ENCODE measurements at regions not wholly inside any gene's neighbourhood (a gene's known extent, or its start where the extent isn't known, plus 50 kb on each side); places are given as distances from the start of the nearest gene placed in this dataset.

DNA sequence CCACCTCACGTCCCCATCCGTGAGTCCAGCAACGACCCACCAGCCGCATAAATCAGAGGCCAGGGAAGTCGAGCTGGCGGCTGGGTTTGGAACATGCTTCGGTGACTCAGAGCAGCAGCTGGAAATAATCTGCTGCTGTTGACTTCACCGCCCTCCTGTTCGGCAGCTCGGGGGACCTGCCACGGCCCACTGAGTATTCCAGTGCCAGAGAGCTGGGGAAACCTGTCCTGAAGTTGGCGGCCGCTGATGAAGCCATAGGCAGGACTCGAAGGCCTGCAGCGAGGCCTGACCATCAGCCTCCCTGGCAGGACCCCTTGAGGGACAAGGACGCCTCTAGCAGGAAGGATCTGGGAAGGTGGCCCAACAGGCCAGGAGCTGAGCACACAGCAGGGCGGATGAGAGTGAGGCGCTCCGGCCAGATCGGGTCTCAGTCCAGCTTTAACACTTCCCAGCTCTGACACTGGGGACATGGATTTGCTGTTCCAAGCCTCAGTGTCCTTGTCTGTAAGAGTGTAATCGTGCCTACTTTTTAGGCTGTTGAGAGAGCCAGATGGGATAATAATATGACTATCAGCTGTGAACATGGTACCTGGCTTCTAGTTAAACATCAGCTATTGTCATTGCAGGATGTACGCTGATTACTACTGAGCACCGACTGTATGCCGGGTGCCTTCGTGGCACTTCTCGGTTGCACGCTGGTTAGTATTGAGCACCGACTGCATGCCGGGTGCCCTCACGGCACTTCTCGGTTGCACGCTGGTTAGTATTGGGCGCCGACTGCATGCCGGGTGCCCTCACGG lies 50.4 kb upstream of the CIBAR2 start:
- DNase-seq = peak; percentile 87

DNA sequence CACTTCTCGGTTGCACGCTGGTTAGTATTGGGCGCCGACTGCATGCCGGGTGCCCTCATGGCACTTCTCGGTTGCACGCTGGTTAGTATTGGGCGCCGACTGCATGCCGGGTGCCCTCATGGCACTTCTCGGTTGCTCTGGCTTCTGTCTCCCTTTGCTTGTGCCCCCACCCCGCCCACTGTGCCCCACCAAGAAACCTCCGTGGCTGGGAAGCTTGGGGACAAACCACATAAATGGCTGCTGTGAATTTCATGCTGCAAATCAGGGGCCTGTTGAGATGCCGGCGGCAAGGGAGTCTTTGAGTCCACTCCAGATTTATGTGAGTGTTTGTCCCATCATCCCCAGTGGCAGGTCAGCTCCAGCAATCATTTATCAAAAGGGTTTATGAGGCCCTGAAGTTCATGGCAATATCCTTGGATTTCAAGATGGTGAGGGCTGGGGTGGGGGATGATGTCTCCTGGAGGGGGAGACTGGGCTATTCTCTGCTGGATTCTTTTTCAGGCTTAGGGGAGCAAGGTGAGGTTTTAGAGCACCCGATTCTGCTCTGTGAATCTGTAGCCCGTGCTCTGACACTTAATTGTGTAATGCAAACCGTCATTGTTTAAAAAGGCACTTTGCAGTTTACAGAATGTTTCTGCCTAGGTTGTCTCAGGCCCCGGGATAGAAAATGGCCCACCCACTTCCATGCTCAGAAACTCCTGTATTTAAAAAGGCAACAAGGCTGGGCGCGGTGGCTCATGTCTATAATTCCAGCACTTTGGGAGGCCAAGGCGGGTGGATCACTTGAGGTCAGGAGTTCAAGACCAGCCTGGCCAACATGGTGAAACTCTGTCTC lies 51.2 kb upstream of the CIBAR2 start:
- no peak for DNase-seq

DNA sequence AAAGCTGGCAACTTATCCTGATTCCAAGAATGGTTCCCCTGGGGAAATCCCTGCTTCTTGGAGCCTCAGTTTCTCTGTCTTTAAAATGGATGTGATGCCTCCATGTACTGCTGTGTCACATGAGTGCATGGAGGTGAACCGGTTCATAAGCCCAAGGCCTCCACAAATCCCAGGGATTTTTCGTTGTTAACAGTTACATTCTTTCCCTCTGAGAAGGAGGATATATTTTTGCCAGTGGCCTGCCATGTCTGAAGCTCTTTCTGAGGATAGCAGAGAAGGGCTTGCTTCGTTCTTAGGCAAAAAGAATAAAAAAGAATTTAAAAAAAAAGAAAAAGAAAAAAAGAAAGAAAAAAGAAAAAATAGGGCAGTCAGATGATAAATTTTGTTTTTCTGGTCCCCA lies 52.2 kb upstream of the CIBAR2 start:
- DNase-seq = no peak

DNA sequence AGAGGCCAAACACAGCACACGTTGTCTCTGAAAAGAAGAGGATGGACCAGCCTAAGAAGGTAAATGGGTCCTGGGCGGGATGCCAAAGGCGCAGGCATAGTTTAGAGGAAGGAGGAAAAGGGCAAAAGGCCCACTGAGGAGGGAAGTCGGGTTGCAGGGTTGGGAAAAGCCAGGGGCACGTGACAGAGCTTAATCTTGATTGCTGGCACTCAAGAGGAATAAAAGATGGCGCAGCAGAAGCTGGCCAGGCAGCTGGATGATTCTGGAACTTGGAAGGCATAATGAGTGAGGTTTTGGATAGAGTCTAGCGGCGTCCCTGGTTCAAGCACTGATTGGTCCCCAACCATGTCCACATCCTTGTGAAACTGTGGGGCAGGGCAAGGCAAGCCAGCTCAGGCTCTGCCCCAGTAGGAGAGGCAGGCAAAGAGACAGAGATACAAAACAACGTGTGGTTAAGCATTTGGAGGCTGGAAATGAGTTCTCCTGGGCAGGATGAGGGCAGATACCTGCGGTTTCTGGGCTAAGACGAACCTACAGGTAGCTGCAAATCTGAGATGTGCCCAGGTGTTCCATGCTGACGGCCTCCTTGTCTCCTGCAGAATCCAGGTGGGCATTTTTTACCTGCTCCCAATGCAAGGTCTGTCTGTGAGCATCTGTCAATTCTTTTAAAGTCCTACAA lies 52.7 kb upstream of the CIBAR2 start:
- DNase-seq = no peak

DNA sequence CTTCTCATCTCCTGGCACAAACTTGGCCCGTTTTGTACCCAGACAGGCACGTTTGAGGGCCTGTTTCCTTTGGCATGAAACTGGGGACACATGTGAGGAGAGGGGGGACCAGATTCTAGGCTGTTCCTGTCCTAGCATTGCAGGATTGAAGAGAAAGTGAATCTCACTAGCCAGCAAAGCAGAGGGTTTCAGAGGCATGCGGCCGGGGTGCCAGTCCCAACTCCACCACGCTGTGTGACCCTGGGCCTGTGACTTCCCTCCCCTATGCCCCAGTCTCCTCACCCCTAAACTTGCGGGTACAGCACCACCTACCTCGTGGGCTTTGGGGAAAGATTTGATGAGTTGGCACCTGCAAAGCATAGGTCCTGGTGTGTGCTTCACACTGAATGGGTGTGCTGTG lies 53.5 kb upstream of the CIBAR2 start:
- no peak for DNase-seq

DNA sequence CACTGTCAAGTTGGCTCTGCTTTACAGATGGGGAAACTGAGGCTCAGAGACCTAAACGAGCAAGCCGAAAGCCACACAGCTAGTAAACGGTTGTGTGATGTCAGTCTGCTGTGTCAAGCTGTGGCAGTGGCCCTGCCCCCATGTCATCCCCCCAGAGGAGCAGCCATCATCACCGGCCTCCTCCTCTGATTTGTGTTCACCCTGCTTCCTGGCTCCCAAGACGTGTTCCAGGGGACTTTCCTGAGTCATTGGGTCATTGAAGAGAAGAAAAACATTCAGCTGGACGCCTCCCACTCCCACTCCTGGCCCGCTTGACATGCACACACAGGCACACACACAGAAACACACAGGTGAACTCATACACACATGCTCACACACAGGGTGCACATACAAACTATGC lies 54.0 kb upstream of the CIBAR2 start:
- no peak for DNase-seq

DNA sequence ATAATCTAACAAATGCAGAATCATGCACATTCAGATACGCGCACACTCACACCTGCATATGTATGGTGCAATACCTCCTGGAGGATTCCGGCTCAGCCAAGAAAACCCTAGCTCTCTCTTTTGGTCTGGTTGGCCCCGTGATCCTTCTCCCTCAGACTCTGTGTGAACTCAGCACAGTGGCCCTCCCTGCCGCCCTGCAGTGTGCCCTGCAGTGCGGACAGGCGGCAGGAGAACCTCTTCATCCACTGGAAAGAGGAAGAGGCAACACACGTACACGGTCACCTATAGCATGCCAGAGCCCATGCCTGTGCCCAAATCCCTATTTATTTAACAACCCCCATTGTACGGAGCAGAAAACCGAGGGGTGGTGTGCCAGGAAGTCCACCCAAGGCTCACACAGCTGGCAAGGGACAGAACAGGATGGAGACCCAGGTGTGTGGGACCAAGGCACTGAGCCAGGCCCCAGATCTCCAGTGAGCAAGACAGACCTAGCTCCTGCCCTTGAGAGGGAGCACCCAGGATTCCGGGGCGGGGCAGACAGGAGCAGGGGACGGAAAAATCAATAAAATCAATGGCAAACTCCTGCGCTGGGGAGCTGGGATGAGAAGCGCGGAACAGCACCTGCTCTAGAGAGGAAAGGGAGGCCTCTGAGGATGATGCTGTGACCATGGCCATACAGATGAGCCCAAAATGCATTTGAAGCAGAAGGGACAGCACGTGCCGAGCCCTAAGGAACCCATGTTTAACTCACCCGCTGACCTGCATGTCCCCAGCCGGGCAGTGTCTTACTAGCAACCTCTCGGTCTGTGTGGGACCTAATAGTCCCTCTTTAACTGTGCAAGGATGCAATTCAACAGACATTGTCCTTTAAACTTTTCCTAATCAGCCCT lies 54.7 kb upstream of the CIBAR2 start:
- no peak for DNase-seq

DNA sequence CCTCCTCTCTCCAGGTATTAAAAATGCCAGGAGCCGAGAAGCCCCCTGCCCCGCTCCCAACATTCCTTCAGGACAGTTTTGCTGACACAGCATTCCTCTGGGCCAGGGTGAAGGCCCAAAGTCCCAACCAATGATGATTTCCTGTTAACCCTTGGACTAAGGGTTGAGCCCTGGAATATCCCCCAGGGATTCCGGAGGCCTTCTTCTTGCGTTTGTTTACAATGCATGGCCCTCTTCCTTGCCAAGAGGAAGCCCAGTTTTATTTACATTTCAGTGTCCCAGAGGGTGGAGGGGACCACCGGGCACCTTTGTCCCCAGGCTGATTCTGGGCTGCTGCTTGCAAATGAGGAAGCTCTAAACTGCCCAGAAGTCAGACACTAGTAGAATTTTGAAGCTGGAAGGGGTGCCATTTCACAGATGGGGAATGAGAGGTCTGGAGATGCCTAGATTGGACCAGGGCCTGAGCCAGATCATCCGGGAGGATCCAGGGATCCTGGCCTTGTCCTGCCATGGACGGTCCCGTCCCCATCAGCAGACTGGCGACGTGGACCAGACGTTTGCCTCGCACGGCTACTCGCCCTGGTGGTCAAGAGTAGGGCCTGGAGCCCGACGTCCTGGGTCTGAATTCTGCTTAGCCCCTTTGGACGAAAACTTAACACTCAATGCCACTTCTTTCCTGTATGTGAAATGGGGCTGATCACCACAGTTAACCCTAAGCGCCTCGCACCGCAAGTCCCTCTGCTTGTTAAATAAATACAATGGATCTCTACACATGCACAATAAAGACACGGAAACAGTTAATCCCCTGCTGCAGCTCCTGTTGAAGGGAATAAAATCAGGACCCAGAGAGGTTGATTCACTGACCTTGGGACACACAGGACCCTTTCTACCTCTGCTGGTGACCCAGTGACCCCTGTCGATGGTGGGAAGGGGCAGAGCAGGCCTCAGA lies 55.6 kb upstream of the CIBAR2 start:
- DNase-seq = no peak

DNA sequence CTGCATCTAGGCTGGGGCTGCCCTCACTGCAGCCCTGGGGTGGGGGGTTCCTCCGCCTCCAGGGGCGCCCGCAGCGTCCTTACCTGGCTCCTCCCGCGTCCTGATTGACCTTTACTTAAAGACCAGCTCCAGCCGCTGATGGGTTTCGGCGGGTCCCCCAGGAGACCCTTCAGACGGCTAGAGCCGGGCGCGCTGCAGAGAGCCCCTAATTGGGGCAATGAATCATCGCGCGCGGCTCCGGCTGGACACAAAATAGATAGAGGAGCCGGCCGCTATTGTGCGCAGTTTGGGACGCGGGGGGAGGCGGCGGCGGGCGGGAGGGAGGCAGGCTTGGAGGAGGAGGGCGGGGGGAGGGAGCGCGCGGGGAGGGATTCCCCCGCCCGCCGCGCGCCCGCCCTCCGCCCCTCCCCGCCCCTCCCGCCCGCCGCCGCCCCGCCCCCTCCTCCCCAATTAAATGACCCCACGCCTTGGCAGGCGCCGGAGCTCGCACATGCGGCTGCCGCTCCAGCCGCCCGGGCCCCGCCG lies 56.5 kb upstream of the CIBAR2 start:
- peak; percentile 77 for DNase-seq

DNA sequence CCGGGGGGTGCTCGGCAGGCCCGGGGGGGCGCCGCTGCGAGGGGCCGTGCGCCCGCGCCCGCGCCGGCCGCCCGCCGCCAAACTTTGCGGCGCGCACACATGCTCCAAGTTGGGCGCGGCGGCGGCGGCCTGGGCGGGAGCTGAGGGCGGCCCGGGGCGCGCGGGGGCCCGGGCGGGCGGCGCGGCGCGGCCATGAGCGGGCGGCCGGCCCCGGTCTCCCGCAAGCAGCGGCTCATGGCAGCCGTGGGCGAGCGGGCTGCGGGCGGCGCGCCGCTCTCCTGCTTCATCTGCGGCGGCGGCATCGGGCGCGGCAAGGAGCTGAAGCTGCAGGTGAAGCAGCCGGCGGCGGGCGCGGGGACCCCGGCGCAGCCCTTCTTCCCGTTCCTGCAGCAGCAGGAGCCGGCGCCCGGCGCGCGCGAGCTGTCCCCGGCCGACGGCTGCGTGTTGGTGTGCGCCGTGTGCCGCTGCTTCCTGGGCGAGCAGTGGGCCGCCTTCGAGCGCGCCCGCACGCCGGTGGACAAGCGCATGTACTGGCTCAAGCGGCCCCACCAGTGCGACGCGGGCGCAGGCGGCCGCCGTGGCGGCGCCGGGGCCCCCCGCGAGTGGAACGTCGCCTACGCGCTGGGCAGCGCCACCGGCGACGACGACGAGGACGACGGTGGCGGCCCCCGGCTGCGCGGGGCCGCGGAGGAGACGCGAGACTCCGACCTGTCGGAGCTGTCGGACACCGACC lies 57.2 kb upstream of the CIBAR2 start:
- peak; percentile 33 for DNase-seq

DNA sequence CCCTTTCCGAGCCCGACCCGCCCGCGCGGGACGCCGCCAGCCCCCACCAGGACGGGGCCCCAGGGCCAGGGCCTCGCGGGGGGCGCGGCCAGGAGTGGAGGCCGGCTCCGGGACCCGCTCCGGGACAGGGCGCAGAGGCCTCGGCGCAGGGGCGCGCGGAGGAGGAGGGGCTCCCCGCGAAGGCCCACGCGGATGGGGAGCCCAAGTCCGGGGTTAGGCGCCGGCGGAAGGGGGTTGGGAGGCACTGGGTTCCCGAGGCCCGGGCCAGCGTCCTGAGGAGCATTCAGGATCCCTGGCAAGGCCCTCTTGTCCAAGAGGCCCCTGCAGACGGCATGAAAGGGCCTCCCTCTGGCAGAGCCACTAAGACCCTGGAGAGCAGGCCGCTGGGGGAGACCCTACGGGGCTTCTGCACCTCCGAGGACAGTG lies 57.8 kb upstream of the CIBAR2 start:
- DNase-seq = no peak

DNA sequence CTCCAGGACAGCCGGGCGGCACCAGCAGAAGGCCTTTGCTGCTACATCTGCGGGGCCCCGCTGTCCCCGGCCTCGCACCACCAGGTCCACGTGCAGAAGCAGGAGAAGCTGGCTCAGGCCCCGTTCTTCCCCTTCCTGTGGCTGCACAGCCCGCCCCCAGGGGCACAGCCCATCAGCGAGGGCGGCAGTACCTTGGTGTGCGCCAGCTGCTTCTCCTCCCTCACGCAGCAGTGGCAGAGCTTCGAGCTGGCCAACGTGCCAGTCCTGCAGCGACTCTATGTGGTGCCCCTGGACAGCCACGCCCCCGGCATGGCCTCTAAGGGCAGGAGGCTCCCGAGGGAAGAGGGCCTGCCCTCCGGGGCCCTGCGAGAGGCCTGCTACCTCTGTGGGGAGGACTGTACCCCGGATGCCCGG lies 58.3 kb upstream of the CIBAR2 start:
- DNase-seq = no peak

DNA sequence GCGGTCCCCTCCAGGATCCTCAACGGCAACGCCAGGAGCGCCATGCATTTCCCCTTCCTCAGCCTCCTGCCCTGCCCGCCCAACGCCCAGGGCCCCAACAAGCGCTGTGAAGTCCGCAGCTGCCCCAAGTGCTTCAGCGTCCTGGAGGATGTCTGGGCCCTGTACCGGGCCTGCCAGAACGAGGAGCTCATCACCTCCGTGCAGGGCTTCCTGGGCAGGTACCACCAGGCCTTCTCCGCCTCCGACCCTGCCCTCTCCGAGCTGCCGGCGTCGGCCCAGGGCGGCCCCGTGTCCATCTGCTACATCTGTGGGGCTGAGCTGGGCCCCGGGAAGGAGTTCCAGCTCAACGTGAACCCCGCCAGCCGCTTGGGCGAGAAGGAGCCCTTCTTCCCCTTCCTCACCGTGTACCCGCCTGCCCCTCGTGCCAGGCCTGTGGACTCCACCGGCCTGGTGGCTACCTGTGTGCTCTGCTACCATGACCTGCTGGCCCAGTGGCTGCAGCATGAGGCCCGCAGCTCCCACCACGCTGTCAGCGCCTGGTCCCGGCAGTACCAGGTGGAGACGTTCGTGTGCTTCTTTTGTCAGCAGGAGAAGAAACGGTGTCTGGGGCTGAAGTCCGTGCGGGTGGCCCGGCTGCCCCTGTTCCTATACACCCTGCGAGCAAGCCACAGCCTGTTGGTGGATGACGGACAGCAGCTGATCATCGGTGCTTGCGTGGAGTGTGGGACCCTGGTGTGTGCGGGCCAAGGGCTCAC lies 58.9 kb upstream of the CIBAR2 start:
- DNase-seq = no peak

DNA sequence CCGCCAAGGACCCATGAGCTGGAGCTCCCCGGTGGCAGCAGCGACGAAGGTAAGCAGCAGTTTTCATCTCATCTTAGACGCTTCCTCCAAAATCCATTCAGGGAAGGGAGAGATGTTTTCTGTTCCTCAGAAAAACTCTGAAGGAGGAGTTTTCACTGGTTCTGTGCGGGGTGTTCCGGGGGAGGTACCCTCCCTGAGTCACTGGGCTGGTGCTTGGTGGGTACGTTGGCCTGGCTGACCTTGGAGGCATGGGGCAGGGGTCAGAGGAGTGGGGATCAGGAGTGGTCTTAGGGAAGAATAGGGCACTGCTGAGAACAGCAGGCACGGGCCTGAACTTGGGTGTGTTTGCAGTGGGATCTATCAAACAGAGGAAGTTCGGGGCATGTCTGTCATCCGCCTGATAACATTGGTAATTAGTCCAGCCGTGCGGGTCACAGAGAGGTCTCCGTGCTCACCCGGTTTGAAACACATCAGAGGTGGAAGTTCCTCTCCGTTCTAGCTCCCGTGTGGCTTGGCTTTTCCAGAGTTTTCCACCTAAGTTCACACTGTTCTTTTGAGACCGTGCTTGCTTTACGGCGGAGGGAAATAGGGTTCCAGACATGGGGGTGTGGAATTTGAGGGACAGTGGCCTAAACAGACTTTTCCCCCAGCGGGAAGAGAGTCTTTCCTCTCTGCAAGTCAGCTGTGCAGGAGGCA lies 59.6 kb upstream of the CIBAR2 start:
- no peak for DNase-seq

DNA sequence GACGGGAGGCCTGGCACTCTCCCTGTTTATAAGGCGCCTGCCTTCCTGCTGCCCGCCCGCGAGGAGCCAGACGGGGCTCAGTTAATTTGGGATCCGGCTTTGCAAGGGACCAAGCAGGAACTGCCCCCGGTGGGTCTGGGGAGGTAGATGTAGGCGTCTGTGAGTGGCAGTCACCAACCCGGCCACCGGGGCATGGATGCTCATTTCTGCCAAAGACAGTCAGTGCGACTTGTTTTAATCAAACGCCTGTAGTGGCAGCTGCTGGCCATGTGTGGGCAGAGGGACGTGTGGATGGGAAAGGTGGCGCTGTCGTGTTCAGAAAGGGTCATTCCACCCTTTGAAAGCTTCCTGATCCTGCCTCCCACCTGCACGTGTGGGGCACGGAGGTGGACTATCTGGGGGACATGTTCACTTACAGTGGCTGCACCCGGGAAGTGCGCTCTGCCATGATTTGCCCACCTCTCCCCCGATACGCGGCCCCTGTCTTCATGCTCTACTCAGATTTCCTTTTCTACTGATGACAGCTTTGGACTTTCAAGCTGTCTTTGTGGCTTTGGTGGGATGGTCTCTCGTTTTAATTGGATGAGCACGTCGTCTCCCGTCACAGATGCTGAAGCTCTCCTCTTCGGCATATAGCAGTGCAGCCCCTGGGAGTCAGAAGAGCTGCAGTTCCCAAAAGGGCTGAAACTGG lies 60.3 kb upstream of the CIBAR2 start:
- peak; percentile 46 for DNase-seq

DNA sequence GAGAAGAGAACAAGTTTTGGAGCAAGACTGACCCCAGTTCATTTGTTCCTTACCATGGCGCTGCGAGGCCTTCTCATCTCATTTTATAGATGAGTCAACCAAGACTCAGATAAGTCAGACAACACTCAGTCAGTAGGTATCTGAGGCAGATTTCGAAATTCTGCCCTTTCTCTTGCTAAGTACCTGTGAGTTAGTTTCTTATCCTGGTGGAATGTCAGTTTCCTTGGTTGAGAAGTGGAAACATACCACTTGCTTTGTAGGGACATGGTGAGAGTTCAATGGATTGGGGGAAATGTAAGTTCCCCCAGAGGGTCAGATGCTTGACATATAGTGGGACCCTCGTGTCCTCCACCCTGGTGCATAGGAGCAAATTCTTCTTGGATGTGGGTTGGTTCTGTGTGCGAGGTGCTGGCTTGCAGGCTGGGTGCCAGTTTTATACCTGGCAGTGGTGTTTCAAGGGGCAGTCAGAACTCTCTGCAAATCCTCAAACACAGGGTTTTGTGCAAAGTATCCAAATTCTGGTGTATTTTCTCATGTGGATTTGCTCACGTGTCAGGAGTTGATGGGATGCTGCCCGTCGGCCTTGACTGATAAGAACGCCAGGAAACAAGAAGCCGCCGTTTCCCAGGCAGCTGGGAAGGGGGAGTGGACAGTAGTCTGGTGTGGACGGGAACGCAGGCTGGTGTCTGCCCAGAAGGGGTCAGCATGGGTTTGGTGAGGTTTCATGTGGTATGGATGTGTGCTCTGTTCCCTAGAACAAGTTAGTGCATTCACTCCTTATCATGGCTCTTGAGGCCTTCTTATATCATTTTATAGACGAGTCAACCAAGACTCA lies 61.1 kb upstream of the CIBAR2 start:
- peak; percentile 86 for DNase-seq
